HuH-7 (cell line): ENCODE measurements at regions not wholly inside any gene's neighbourhood (a gene's known extent, or its start where the extent isn't known, plus 50 kb on each side); places are given as distances from the start of the nearest gene placed in this dataset.
A peak's percentile ranks its signal among the peaks of the same experiment; 100 is the strongest.

Source experiments
- DNase-seq: peaks from one replicate; pipeline ENCODE4 v3.0.0; 2011; ENCODE audit warnings: low spot score

- no peak for DNase-seq
Observed at GRCh38 chr14:71675900-71676287, 256.3 kb upstream of the RGS6 start.

GRCh38 chr14:71680736-71681387, 251.4 kb upstream of the RGS6 start:
- DNase-seq = no peak

GRCh38 chr14:71682337-71682736, 249.9 kb upstream of the RGS6 start:
- DNase-seq = no peak

- DNase-seq = no peak
Observed at GRCh38 chr14:71684323-71684722, 247.9 kb upstream of the RGS6 start.

GRCh38 chr14:71686677-71687076, 245.6 kb upstream of the RGS6 start:
- DNase-seq = no peak

- DNase-seq = no peak
Observed at GRCh38 chr14:71687166-71687831, 244.9 kb upstream of the RGS6 start.

- peak; percentile 15 for DNase-seq
Observed at GRCh38 chr14:71688576-71688975, 243.7 kb upstream of the RGS6 start.

GRCh38 chr14:71690478-71690877, 241.8 kb upstream of the RGS6 start:
- DNase-seq = no peak

- no peak for DNase-seq
Observed at GRCh38 chr14:71692496-71692895, 239.7 kb upstream of the RGS6 start.

GRCh38 chr14:71693381-71693780, 238.8 kb upstream of the RGS6 start:
- DNase-seq = no peak

GRCh38 chr14:71694591-71695530, 237.4 kb upstream of the RGS6 start:
- DNase-seq = no peak

GRCh38 chr14:71695611-71696350, 236.4 kb upstream of the RGS6 start:
- no peak for DNase-seq

GRCh38 chr14:71698027-71698426, 234.2 kb upstream of the RGS6 start:
- DNase-seq = no peak

GRCh38 chr14:71698673-71699072, 233.6 kb upstream of the RGS6 start:
- no peak for DNase-seq

- no peak for DNase-seq
Observed at GRCh38 chr14:71701990-71702389, 230.2 kb upstream of the RGS6 start.

GRCh38 chr14:71702786-71703185, 229.4 kb upstream of the RGS6 start:
- no peak for DNase-seq

- no peak for DNase-seq
Observed at GRCh38 chr14:71703477-71703876, 228.8 kb upstream of the RGS6 start.

GRCh38 chr14:71704210-71704609, 228.0 kb upstream of the RGS6 start:
- DNase-seq = no peak

GRCh38 chr14:71705460-71705859, 226.8 kb upstream of the RGS6 start:
- no peak for DNase-seq

GRCh38 chr14:71709076-71709475, 223.2 kb upstream of the RGS6 start:
- DNase-seq = no peak

GRCh38 chr14:71709987-71710386, 222.2 kb upstream of the RGS6 start:
- DNase-seq = no peak

GRCh38 chr14:71711125-71711524, 221.1 kb upstream of the RGS6 start:
- no peak for DNase-seq
